Naive thymus-derived CD4-positive, alpha-beta T cell (primary cell): ENCODE measurements at regions not wholly inside any gene's neighbourhood (a gene's known extent, or its start where the extent isn't known, plus 50 kb on each side); places are given as distances from the start of the nearest gene placed in this dataset.
"Not testable (repeated sequence)": the region's sequence is repeated elsewhere in the genome, so short reads cannot be mapped to it uniquely, and the experiment has no call there.

ENCODE experiments used
- ATAC-seq: fragments of 150-1000 bp; cut with Tn5 transposase; 2 replicates; pipeline ENCODE4 v1.10.0; 2021; ENCODE audit warnings: mild to moderate bottlenecking, moderate library complexity
- CTCF ChIA-PET: fragments of 350-600 bp; sonication (Branson Sonifier 250); formaldehyde crosslinking; loops from one replicate; lab custom pipeline; 2021; ENCODE audit warnings: antibody characterized with exemption; lab: Charles Lee
- POLR2A ChIA-PET: fragments of 350-600 bp; sonication (Branson Sonifier 250); formaldehyde crosslinking; loops from one replicate; lab custom pipeline; 2021; ENCODE audit warnings: antibody characterized with exemption, inconsistent platforms; lab: Charles Lee
- DNase-seq, 9 donors: peaks; one replicate each; pipeline versions ENCODE4 v3.0.0 to v3.0.0-alpha.2; 2020 to 2022; ENCODE audit warnings: mixed read lengths in 1 of 9
- H3K27ac ChIP-seq: one replicate; pipeline ENCODE4 v1.7.0; 2013; ENCODE audit warnings: mild to moderate bottlenecking, low read depth, low read length, moderate library complexity
- H3K27me3 ChIP-seq, 2 donors: one replicate each; pipeline ENCODE4 v1.7.0; 2013; ENCODE audit warnings: low read length in 2 of 2, mild to moderate bottlenecking in 2 of 2, moderate library complexity in 2 of 2; ENCODE audit not compliant: control insufficient read depth in 2 of 2, insufficient read depth in 2 of 2
- H3K36me3 ChIP-seq, 3 experiments: 1 replicate in 2 of 3; 2 replicates in 1 of 3; pipeline ENCODE4 v1.7.0; 2013; ENCODE audit warnings: low read length in 3 of 3, mild to moderate bottlenecking in 3 of 3, moderate library complexity in 1 of 3; ENCODE audit not compliant: insufficient read depth in 3 of 3, control insufficient read depth in 2 of 3
- H3K4me1 ChIP-seq, 2 donors: one replicate each; pipeline ENCODE4 v1.7.0; 2013; ENCODE audit warnings: low read length in 2 of 2, mild to moderate bottlenecking in 2 of 2, moderate library complexity in 1 of 2; ENCODE audit not compliant: control insufficient read depth in 2 of 2, insufficient read depth in 2 of 2
- H3K4me3 ChIP-seq: 2 replicates; pipeline ENCODE4 v1.7.0; 2013; ENCODE audit warnings: mild to moderate bottlenecking, low read length
- H3K9me3 ChIP-seq, 3 experiments: 1 replicate in 2 of 3; 2 replicates in 1 of 3; pipeline ENCODE4 v1.7.0; 2013; ENCODE audit warnings: low read length in 3 of 3; ENCODE audit not compliant: control insufficient read depth in 2 of 3
- H3K27ac Mint-ChIP-seq, 9 donors: one replicate each; pipeline ENCODE4 v1.8.0; 2020 to 2022; ENCODE audit warnings: mixed read lengths in 9 of 9, mild to moderate bottlenecking in 8 of 9, moderate library complexity in 5 of 9, inconsistent platforms in 2 of 9
- H3K27me3 Mint-ChIP-seq, 5 donors: one replicate each; pipeline ENCODE4 v1.8.0; 2021 to 2022; ENCODE audit warnings: mixed read lengths in 5 of 5, mild to moderate bottlenecking in 1 of 5
- H3K36me3 Mint-ChIP-seq, 5 donors: one replicate each; pipeline ENCODE4 v1.8.0; 2020 to 2022; ENCODE audit warnings: mixed read lengths in 5 of 5, mild to moderate bottlenecking in 3 of 5, inconsistent platforms in 1 of 5
- H3K4me1 Mint-ChIP-seq, 7 donors: one replicate each; pipeline ENCODE4 v1.8.0; 2020 to 2022; ENCODE audit warnings: mixed read lengths in 7 of 7, mild to moderate bottlenecking in 3 of 7, inconsistent platforms in 1 of 7
- H3K4me3 Mint-ChIP-seq, 10 donors: one replicate each; pipeline ENCODE4 v1.8.0; 2020 to 2022; ENCODE audit warnings: mild to moderate bottlenecking in 10 of 10, mixed read lengths in 10 of 10, moderate library complexity in 6 of 10, inconsistent platforms in 2 of 10
- H3K9me3 Mint-ChIP-seq, 11 donors: one replicate each; pipeline ENCODE4 v1.8.0; 2020 to 2022; ENCODE audit warnings: mixed read lengths in 11 of 11, mild to moderate bottlenecking in 4 of 11, inconsistent platforms in 1 of 11, moderate library complexity in 1 of 11
- intact Hi-C, 2 donors: fragments of 100-400 bp; cut with micrococcal nuclease; formaldehyde crosslinking; loops; one replicate each; pipeline ENCODE4 v1.15.1; 2023

DNA sequence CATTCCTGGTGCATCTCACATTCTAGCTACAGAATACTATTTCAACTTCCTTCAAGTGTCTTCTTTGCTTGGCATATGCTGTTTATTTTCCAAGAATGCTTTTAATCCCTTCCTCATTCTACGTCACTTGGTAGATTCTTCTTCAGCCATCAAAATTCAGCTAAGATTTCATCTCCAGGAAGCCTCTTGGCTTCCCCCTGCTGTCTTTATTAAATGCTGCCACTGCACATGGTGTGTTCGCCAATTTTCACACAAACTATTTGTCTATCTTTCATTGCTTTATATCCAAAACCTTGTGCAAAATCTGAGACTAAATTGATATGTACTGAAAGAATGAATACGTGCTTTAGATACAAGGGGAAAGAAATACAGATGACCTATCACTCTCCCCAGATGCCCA lies 253.0 kb downstream of the RFPL4B start:
- no peak for DNase-seq
- Histone ChIP-seq H3K9me3 (no peaks in the 10 kb centered on the region), H3K4me3 (no peak overlapping the region), H3K27ac (no peak overlapping the region), H3K4me1 (no peaks in the 10 kb centered on the region), H3K27me3 (no peaks in the 10 kb centered on the region), H3K36me3 (no peaks in the 10 kb centered on the region)
- intact Hi-C loops: no loop called here
- Mint-ChIP-seq H3K4me3 (no peak overlapping the region), H3K9me3 (peaks cover 0 to 24% (median 4%) of the 10 kb centered on the region in 11 donors), H3K36me3 (no peaks in the 10 kb centered on the region), H3K4me1 (no peaks in the 10 kb centered on the region), H3K27ac (no peak overlapping the region), H3K27me3 (peaks cover 0 to 3% (median 0%) of the 10 kb centered on the region in 5 donors)
- ATAC-seq: no peak
- POLR2A ChIA-PET: no interaction called here
- CTCF ChIA-PET: no interaction called here

DNA sequence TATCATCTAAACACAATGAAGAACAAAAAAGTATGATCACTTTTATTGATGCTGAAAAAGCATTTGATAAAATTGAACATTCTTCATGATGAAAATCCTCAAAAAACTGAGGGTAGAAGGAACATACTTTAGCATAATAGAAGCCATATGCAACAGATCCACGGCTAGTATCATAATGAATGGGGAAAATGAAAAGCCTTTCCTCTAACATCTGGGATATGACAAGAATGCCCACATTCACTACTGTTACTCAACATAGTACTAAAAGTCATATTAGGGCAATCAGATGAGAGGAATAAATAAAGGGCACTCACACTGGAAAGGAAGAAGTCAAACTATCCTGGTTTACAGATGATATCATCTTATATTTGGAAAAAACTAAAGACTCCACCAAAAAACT lies 256.6 kb downstream of the RFPL4B start:
- Histone ChIP-seq H3K36me3 (no peaks in the 10 kb centered on the region), H3K27ac (no peak overlapping the region), H3K27me3 (no peaks in the 10 kb centered on the region), H3K4me1 (no peaks in the 10 kb centered on the region), H3K4me3 (no peak overlapping the region), H3K9me3 (no peaks in the 10 kb centered on the region)
- intact Hi-C loops: no loop called here
- POLR2A ChIA-PET: no interaction called here
- Mint-ChIP-seq H3K9me3 (peaks cover 3 to 22% (median 7%) of the 10 kb centered on the region in 11 donors), H3K4me1 (no peaks in the 10 kb centered on the region), H3K27me3 (peaks cover 0 to 3% (median 0%) of the 10 kb centered on the region in 5 donors), H3K36me3 (peaks cover 0 to 5% (median 0%) of the 10 kb centered on the region in 5 donors), H3K4me3 (no peak overlapping the region), H3K27ac (no peak overlapping the region)
- no peak for DNase-seq
- CTCF ChIA-PET: no interaction called here
- no peak for ATAC-seq

DNA sequence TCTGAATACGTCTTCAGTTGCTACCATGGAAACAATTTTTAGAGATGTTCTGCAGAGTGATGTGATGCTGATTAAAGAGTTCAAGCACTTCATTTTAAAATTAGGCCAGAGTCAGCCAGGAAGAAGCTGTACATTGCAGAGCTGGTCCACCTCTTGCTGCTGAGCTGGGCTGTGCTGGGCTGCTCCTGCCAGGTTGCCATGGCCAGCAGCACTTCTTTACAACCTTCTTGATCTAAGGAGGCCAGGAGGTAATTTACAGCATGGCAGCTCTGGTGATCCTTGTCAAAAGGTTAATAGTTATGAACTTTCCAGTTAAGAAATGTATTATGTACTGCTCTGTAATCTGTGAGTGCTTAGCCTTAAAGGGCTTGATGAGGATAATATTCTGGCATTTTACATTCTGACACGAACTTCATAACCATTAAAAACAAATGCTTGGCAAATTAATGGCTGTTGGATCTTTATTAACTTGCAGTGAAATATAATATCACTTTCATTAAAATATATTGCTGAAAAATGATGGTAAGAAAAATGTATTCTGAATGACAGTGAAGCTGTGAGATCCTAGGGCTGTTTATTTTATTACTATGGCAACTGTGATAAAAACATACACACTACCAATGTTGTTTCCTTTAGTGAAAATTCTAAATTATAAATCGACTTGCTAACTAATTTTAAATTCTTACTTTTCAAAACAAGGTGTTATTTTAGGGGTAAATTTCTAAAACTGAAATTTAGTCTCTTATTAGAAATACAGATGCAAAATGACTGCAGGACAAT lies 259.7 kb downstream of the RFPL4B start:
- no peak for DNase-seq
- POLR2A ChIA-PET: no interaction called here
- Histone ChIP-seq H3K4me3 (no peak overlapping the region), H3K9me3 (peaks cover 0 to 8% (median 0%) of the 10 kb centered on the region in 3 experiments), H3K27me3 (no peaks in the 10 kb centered on the region), H3K27ac (no peak overlapping the region), H3K36me3 (no peaks in the 10 kb centered on the region), H3K4me1 (no peaks in the 10 kb centered on the region)
- Mint-ChIP-seq H3K4me3 (no peak overlapping the region), H3K27ac (no peak overlapping the region), H3K36me3 (peaks cover 0 to 5% (median 0%) of the 10 kb centered on the region in 5 donors), H3K9me3 (peaks cover 7 to 27% (median 12%) of the 10 kb centered on the region in 11 donors), H3K27me3 (no peaks in the 10 kb centered on the region), H3K4me1 (no peaks in the 10 kb centered on the region)
- CTCF ChIA-PET: no interaction called here
- intact Hi-C loops: no loop called here
- ATAC-seq: no peak

DNA sequence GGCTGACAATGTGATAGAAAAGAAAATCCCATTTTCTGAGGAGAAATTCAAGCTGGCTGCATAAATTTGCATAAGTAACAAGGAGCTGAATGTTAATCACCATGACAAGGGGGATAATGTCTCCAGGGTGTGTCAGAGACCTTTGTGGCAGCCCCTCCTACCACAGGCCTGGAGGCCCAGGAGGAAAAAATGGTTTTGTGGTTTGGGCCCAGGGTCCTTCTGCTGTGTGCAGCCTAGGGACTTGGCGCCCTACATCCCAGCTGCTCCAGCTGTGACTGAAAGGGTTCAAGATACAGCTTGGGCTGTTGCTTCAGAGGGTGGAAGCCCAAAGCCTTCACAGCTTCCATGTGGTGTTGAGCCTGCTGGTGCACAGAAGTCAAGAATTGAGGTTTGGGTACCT lies 261.8 kb downstream of the RFPL4B start:
- H3K27ac ChIP-seq, H3K27me3 Mint-ChIP-seq, H3K36me3 ChIP-seq, ATAC-seq, H3K27ac Mint-ChIP-seq, CTCF ChIA-PET, intact Hi-C loops, H3K4me3 Mint-ChIP-seq, H3K4me3 ChIP-seq, H3K4me1 ChIP-seq, H3K36me3 Mint-ChIP-seq, H3K27me3 ChIP-seq, DNase-seq, H3K9me3 ChIP-seq, H3K4me1 Mint-ChIP-seq, POLR2A ChIA-PET: not testable (repeated sequence)
- H3K9me3 Mint-ChIP-seq: peaks cover 7 to 20% (median 13%) of the 10 kb centered on the region in 11 donors

DNA sequence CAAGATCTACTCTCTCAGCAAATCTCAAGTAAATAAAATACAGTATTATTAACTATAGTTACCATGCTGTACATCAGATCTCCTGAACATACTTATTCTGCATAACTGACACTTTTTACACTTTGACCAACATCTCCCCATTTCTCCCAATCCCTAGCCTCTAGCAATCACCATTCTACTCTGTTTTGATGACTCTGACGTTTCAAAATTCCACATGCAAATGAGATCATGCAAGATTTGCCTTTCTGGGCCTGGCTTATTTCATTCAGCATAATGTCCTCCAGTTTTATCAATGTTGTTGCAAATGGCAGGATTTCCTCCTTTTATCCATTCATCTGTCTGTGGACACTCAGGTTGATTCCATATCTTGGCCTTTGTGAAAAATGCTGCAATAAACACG lies 266.3 kb downstream of the RFPL4B start:
- no peak for DNase-seq
- no peaks in the 10 kb centered on the region for H3K27me3 ChIP-seq
- Mint-ChIP-seq H3K27ac (no peak overlapping the region), H3K27me3 (peaks cover 0 to 4% (median 0%) of the 10 kb centered on the region in 5 donors), H3K4me3 (no peak overlapping the region), H3K4me1 (no peaks in the 10 kb centered on the region), H3K9me3 (peaks cover 6 to 14% (median 10%) of the 10 kb centered on the region in 11 donors), H3K36me3 (peaks cover 0 to 2% (median 0%) of the 10 kb centered on the region in 5 donors)
- peaks cover 0 to 8% (median 0%) of the 10 kb centered on the region in 3 experiments for H3K9me3 ChIP-seq
- H3K36me3 ChIP-seq: no peaks in the 10 kb centered on the region
- POLR2A ChIA-PET: no interaction called here
- intact Hi-C loops: no loop called here
- H3K4me1 ChIP-seq: no peaks in the 10 kb centered on the region
- no peak overlapping the region for H3K4me3 ChIP-seq
- H3K27ac ChIP-seq: no peak overlapping the region
- CTCF ChIA-PET: no interaction called here
- no peak for ATAC-seq

DNA sequence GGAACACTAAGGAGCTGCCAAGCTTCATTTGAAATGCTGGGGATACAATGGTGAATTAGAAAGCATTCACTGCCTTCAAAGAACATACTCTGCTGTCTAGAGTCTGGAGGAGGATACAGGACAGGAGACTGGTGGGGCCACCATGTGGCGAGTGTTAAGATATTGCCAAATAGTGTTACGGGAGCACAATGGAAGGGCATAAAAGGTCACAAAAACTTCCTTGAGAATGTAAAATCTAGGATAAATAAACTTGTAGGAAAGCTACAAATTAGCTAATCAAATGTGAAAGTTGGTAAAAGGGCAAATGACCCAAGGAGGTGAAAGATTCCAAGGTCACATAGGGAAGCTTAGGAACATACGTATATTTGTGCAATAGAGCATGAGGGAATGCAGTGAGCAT lies 271.7 kb downstream of the RFPL4B start:
- ChIA-PET POLR2A (no interaction called here), CTCF (no interaction called here)
- Histone ChIP-seq H3K27ac (no peak overlapping the region), H3K27me3 (no peaks in the 10 kb centered on the region), H3K36me3 (no peaks in the 10 kb centered on the region), H3K4me1 (no peaks in the 10 kb centered on the region), H3K9me3 (no peaks in the 10 kb centered on the region), H3K4me3 (no peak overlapping the region)
- Mint-ChIP-seq H3K27me3 (peaks cover 0 to 4% (median 0%) of the 10 kb centered on the region in 5 donors), H3K4me3 (no peak overlapping the region), H3K9me3 (peaks cover 0 to 7% (median 0%) of the 10 kb centered on the region in 11 donors), H3K4me1 (no peaks in the 10 kb centered on the region), H3K27ac (no peak overlapping the region), H3K36me3 (no peaks in the 10 kb centered on the region)
- DNase-seq (no peak), ATAC-seq (no peak)
- intact Hi-C loops: no loop called here
